SK-N-SH (cell line): ENCODE measurements at regions not wholly inside any gene's neighbourhood (a gene's known extent, or its start where the extent isn't known, plus 50 kb on each side); places are given as distances from the start of the nearest gene placed in this dataset.

Experiments
- CTCF ChIA-PET: fragments of 300-600, 350-600 bp; formaldehyde crosslinking; extraction: SDS; loops from one replicate; lab custom pipeline; 2021; lab: Yijun Ruan, JAX
- POLR2A ChIA-PET: fragments of 350-600 bp; sonication (Branson Sonifier 250); formaldehyde crosslinking; extraction: SDS; loops from one replicate; lab custom pipeline; 2020; ENCODE audit warnings: antibody characterized with exemption, inconsistent platforms; lab: Yijun Ruan, JAX
- DNase-seq: peaks from one replicate; pipeline ENCODE4 v3.0.0; 2012
- H2AFZ ChIP-seq: fragments of 200-600 bp; sonication (generic); 2 replicates; pipeline ENCODE4 v1.8.1; 2016; ENCODE audit warnings: antibody characterized with exemption, mild to moderate bottlenecking, low read depth
- H3F3A ChIP-seq: fragments of 200-600 bp; sonication (generic); replicated peaks from 2 replicates; pipeline ENCODE3; 2016; ENCODE audit warnings: antibody characterized with exemption, mild to moderate bottlenecking; ENCODE audit not compliant: insufficient read depth
- H3K27ac ChIP-seq, 2 experiments: fragments of 200-500 bp in 1 of 2; fragments of 200-600 bp in 1 of 2; sonication (Bioruptor generic) in 1 of 2; sonication (generic), shearing (Covaris generic) in 1 of 2; 2 replicates each; pipeline versions ENCODE4 v1.5.1 to v1.6.1; 2014 to 2016; ENCODE audit warnings: low read depth in 2 of 2, inconsistent platforms in 1 of 2, low read length in 1 of 2, mild to moderate bottlenecking in 1 of 2, mixed read lengths in 1 of 2
- H3K27me3 ChIP-seq: fragments of 200-600 bp; sonication (generic), shearing (Covaris generic); 2 replicates; pipeline ENCODE4 v1.6.1; 2016; ENCODE audit warnings: mixed run types; ENCODE audit not compliant: insufficient read depth
- H3K36me3 ChIP-seq, 2 experiments: fragments of 200-500 bp in 1 of 2; fragments of 200-600 bp in 1 of 2; sonication (Bioruptor generic) in 1 of 2; sonication (generic) in 1 of 2; replicated peaks in 1 of 2; 2 replicates each; pipeline versions ENCODE3 to v1.5.1; 2014 to 2016; ENCODE audit warnings: low read length in 1 of 2, mild to moderate bottlenecking in 1 of 2; ENCODE audit not compliant: insufficient read depth in 2 of 2, control insufficient read depth in 1 of 2
- H3K4me1 ChIP-seq, 2 experiments: fragments of 200-500 bp in 1 of 2; fragments of 200-600 bp in 1 of 2; sonication (Bioruptor generic) in 1 of 2; sonication (generic), shearing (Covaris generic) in 1 of 2; 2 replicates each; pipeline versions ENCODE4 v1.5.1 to v1.6.1; 2014 to 2016; ENCODE audit warnings: low read depth in 1 of 2, low read length in 1 of 2, mixed run types in 1 of 2; ENCODE audit not compliant: insufficient read depth in 2 of 2, control insufficient read depth in 1 of 2
- H3K4me2 ChIP-seq: fragments of 200-600 bp; sonication (generic), shearing (Covaris generic); 2 replicates; pipeline ENCODE4 v1.6.1; 2017; ENCODE audit warnings: mixed run types
- H3K4me3 ChIP-seq, 2 experiments: fragments of 200-500 bp in 1 of 2; fragments of 200-600 bp in 1 of 2; sonication (Bioruptor generic) in 1 of 2; sonication (generic), shearing (Covaris generic) in 1 of 2; 2 replicates each; pipeline versions ENCODE4 v1.5.1 to v1.8.1; 2014 to 2016; ENCODE audit warnings: low read depth in 2 of 2, inconsistent platforms in 1 of 2, low read length in 1 of 2, mild to moderate bottlenecking in 1 of 2, mixed read lengths in 1 of 2, moderate library complexity in 1 of 2
- H3K79me2 ChIP-seq: fragments of 200-600 bp; sonication (generic); 2 replicates; pipeline ENCODE4 v1.8.1; 2017; ENCODE audit warnings: mild to moderate bottlenecking; ENCODE audit not compliant: insufficient read depth
- H3K9ac ChIP-seq: fragments of 200-600 bp; sonication (generic); 2 replicates; pipeline ENCODE4 v1.6.1; 2017; ENCODE audit warnings: mixed run types
- H3K9me2 ChIP-seq: fragments of 200-600 bp; sonication (generic); 2 replicates; pipeline ENCODE4 v1.6.1; 2017; ENCODE audit warnings: mixed run types
- H3K9me3 ChIP-seq: fragments of 200-600 bp; sonication (generic); 2 replicates; pipeline ENCODE4 v1.6.1; 2017; ENCODE audit warnings: mixed run types, mild to moderate bottlenecking, moderate library complexity
- H4K20me1 ChIP-seq: fragments of 200-600 bp; sonication (generic); 2 replicates; pipeline ENCODE4 v1.6.1; 2017; ENCODE audit warnings: mild to moderate bottlenecking, mixed run types; ENCODE audit not compliant: insufficient read depth
- FOSL2 ChIP-seq: IDR thresholded peaks from 2 replicates; pipeline ENCODE4 v1.4.0; 2012; ENCODE audit warnings: low read depth, mild to moderate bottlenecking, moderate library complexity, borderline replicate concordance
- FOXJ3 ChIP-seq: sonication (generic); formaldehyde crosslinking; IDR thresholded peaks from 2 replicates; pipeline ENCODE4 v1.5.1; 2020; ENCODE audit warnings: mild to moderate bottlenecking, missing genetic modification reagents
- FOXM1 ChIP-seq: IDR thresholded peaks from 2 replicates; pipeline ENCODE4 v1.4.0; 2012; ENCODE audit warnings: low read depth, mild to moderate bottlenecking
- GABPA ChIP-seq: IDR thresholded peaks from 2 replicates; pipeline ENCODE4 v1.4.0; 2012; ENCODE audit warnings: low read depth, mild to moderate bottlenecking
- GATA2 ChIP-seq: sonication (generic); formaldehyde crosslinking; IDR thresholded peaks from 2 replicates; pipeline ENCODE4 v1.5.0; 2020; ENCODE audit warnings: mild to moderate bottlenecking, missing genetic modification reagents
- MEF2A ChIP-seq: IDR thresholded peaks from 2 replicates; pipeline ENCODE4 v1.4.0; 2012; ENCODE audit warnings: low read depth, borderline replicate concordance
- MXI1 ChIP-seq: IDR thresholded peaks from 2 replicates; pipeline ENCODE4 v1.6.1; 2012; ENCODE audit warnings: mild to moderate bottlenecking, low read depth, low read length, improper control_type of control experiment
- NFIC ChIP-seq: IDR thresholded peaks from 2 replicates; pipeline ENCODE4 v1.4.0; 2012; ENCODE audit warnings: borderline replicate concordance
- NRF1 ChIP-seq: IDR thresholded peaks from 2 replicates; pipeline ENCODE4 v1.6.1; 2012; ENCODE audit warnings: low read depth, mild to moderate bottlenecking, low read length
- RCOR1 ChIP-seq: fragments of 150-350 bp; IDR thresholded peaks from 2 replicates; pipeline ENCODE4 v1.6.1; 2017; ENCODE audit warnings: antibody characterized with exemption, low read length
- RXRA ChIP-seq: IDR thresholded peaks from 2 replicates; pipeline ENCODE4 v1.4.0; 2012; ENCODE audit warnings: low read depth, mild to moderate bottlenecking, borderline replicate concordance
- TCF12 ChIP-seq: IDR thresholded peaks from 2 replicates; pipeline ENCODE4 v1.4.0; 2012
- TEAD4 ChIP-seq: IDR thresholded peaks from 2 replicates; pipeline ENCODE4 v1.4.0; 2012; ENCODE audit warnings: mild to moderate bottlenecking, borderline replicate concordance; ENCODE audit not compliant: insufficient read depth
- YY1 ChIP-seq: IDR thresholded peaks from 2 replicates; pipeline ENCODE4 v1.4.0; 2012; ENCODE audit warnings: low read depth, mild to moderate bottlenecking
- WGBS: methylation state at CpG from one replicate; pipeline ENCODE4 v1.1.6; 2017; ENCODE audit warnings: low lambda C conversion rate; 5-methylcytosine and 5-hydroxymethylcytosine counted together
- TF ChIP-seq, protein P1 (sequence below): IDR thresholded peaks from 2 replicates; pipeline ENCODE4 v1.6.1; 2012; ENCODE audit warnings: mild to moderate bottlenecking, low read depth, low read length, moderate library complexity
- TF ChIP-seq, protein P2 (sequence below): IDR thresholded peaks from 2 replicates; pipeline ENCODE4 v1.4.0; 2012; ENCODE audit warnings: low read depth, borderline replicate concordance
- TF ChIP-seq, protein P3 (sequence below): IDR thresholded peaks from 2 replicates; pipeline ENCODE4 v1.4.0; 2012; ENCODE audit warnings: low read depth
- TF ChIP-seq, protein P4 (sequence below): IDR thresholded peaks from 2 replicates; pipeline ENCODE4; 2012

DNA sequence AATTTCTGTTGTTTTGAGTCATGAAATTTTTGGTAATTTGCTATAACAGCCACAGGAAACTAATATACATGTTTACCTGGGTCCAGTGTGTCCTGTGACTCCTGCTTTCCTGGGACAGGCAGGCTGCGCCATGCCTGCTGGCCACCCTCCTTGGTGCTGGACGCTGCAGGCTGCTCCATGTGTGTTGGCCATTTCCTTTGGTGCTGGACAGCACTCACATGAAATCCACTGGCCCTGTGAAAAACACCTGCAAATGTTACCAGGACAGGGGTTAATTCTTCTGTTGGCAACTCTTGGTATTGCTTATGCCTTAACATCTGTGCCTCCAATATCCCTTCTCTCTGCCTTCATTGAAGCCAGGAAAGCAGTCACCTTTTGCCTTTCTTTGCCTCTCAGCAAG lies 86.9 kb upstream of the ATP10A start:
- Histone ChIP-seq H3K9me2 (no peaks in the 10 kb centered on the region), H3K9ac (no peak overlapping the region), H3K4me1 (no peaks in the 10 kb centered on the region), H3F3A (no peaks in the 10 kb centered on the region), H3K36me3 (no peaks in the 10 kb centered on the region)
- TF ChIP-seq RXRA (no peak), RCOR1 (no peak), TEAD4 (no peak), TCF12 (no peak), FOSL2 (no peak), MXI1 (no peak), YY1 (no peak), NFIC (no peak), FOXJ3 (CRISPR knock-in tag) (no peak), MEF2A (no peak), FOXM1 (no peak), NRF1 (no peak), GATA2 (CRISPR knock-in tag) (no peak), GABPA (no peak)
- TF ChIP-seq, protein P1, sequence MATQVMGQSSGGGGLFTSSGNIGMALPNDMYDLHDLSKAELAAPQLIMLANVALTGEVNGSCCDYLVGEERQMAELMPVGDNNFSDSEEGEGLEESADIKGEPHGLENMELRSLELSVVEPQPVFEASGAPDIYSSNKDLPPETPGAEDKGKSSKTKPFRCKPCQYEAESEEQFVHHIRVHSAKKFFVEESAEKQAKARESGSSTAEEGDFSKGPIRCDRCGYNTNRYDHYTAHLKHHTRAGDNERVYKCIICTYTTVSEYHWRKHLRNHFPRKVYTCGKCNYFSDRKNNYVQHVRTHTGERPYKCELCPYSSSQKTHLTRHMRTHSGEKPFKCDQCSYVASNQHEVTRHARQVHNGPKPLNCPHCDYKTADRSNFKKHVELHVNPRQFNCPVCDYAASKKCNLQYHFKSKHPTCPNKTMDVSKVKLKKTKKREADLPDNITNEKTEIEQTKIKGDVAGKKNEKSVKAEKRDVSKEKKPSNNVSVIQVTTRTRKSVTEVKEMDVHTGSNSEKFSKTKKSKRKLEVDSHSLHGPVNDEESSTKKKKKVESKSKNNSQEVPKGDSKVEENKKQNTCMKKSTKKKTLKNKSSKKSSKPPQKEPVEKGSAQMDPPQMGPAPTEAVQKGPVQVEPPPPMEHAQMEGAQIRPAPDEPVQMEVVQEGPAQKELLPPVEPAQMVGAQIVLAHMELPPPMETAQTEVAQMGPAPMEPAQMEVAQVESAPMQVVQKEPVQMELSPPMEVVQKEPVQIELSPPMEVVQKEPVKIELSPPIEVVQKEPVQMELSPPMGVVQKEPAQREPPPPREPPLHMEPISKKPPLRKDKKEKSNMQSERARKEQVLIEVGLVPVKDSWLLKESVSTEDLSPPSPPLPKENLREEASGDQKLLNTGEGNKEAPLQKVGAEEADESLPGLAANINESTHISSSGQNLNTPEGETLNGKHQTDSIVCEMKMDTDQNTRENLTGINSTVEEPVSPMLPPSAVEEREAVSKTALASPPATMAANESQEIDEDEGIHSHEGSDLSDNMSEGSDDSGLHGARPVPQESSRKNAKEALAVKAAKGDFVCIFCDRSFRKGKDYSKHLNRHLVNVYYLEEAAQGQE = no peak
- TF ChIP-seq, protein P2, sequence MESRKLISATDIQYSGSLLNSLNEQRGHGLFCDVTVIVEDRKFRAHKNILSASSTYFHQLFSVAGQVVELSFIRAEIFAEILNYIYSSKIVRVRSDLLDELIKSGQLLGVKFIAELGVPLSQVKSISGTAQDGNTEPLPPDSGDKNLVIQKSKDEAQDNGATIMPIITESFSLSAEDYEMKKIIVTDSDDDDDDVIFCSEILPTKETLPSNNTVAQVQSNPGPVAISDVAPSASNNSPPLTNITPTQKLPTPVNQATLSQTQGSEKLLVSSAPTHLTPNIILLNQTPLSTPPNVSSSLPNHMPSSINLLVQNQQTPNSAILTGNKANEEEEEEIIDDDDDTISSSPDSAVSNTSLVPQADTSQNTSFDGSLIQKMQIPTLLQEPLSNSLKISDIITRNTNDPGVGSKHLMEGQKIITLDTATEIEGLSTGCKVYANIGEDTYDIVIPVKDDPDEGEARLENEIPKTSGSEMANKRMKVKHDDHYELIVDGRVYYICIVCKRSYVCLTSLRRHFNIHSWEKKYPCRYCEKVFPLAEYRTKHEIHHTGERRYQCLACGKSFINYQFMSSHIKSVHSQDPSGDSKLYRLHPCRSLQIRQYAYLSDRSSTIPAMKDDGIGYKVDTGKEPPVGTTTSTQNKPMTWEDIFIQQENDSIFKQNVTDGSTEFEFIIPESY = no peak
- TF ChIP-seq, protein P3, sequence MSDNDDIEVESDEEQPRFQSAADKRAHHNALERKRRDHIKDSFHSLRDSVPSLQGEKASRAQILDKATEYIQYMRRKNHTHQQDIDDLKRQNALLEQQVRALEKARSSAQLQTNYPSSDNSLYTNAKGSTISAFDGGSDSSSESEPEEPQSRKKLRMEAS = no peak
- TF ChIP-seq, protein P4, sequence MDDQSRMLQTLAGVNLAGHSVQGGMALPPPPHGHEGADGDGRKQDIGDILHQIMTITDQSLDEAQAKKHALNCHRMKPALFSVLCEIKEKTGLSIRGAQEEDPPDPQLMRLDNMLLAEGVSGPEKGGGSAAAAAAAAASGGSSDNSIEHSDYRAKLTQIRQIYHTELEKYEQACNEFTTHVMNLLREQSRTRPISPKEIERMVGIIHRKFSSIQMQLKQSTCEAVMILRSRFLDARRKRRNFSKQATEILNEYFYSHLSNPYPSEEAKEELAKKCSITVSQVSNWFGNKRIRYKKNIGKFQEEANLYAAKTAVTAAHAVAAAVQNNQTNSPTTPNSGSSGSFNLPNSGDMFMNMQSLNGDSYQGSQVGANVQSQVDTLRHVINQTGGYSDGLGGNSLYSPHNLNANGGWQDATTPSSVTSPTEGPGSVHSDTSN = no peak
- TF ChIP-seq, all 33 proteins: peak for 0
- Histone ChIP-seq H3K27me3 (no peaks in the 10 kb centered on the region), H3K4me2 (no peak overlapping the region), H3K9me3 (no peaks in the 10 kb centered on the region), H2AFZ (no peak overlapping the region), H3K79me2 (no peaks in the 10 kb centered on the region), H3K4me3 (no peak overlapping the region), H3K27ac (no peak overlapping the region), H4K20me1 (no peaks in the 10 kb centered on the region)
- DNase-seq = no peak
- CTCF ChIA-PET = no interaction called here
- WGBS = 43% methylated on average over 2 of the region's 2 CpGs
- POLR2A ChIA-PET = no interaction called here
